AG10803 (cell line): ENCODE measurements at regions not wholly inside any gene's neighbourhood (a gene's known extent, or its start where the extent isn't known, plus 50 kb on each side); places are given as distances from the start of the nearest gene placed in this dataset.

Source experiments
- DNase-seq: peaks from one replicate; pipeline ENCODE4 v3.0.0; 2010; ENCODE audit warnings: low read depth
- H3K4me3 ChIP-seq: 2 replicates; pipeline ENCODE4 v1.5.1; 2011; ENCODE audit warnings: mild to moderate bottlenecking, low read length, control low read depth
- CTCF ChIP-seq: conservative IDR thresholded peaks from 2 replicates; pipeline ENCODE4 v1.5.1; 2011; ENCODE audit warnings: mild to moderate bottlenecking, low read length, control low read depth, inconsistent platforms

GRCh38 chr4:116811730-116812129 lies 273.6 kb downstream of the TRAM1L1 start:
- no peak for DNase-seq
- no peak for TF ChIP-seq CTCF

GRCh38 chr4:116796022-116796421 lies 289.4 kb downstream of the TRAM1L1 start:
- TF ChIP-seq CTCF, result no peak
- no peak for DNase-seq
- H3K4me3 ChIP-seq, result no peak overlapping the region

More at GRCh38 chr4:116811730-116812129, 273.6 kb downstream of the TRAM1L1 start:
- no peak overlapping the region for H3K4me3 ChIP-seq

GRCh38 chr4:116788723-116789122 lies 296.7 kb downstream of the TRAM1L1 start:
- DNase-seq, result no peak
- TF ChIP-seq CTCF, result no peak
- no peak overlapping the region for H3K4me3 ChIP-seq

- no peak for DNase-seq
- H3K4me3 ChIP-seq, result no peak overlapping the region
- no peak for TF ChIP-seq CTCF
Measured at GRCh38 chr4:116755051-116755450, 330.3 kb downstream of the TRAM1L1 start.

GRCh38 chr4:116752027-116752426 lies 333.3 kb downstream of the TRAM1L1 start:
- no peak overlapping the region for H3K4me3 ChIP-seq
- TF ChIP-seq CTCF, result no peak

GRCh38 chr4:116736756-116737155 lies 348.6 kb downstream of the TRAM1L1 start:
- no peak for TF ChIP-seq CTCF
- DNase-seq, result no peak
- no peak overlapping the region for H3K4me3 ChIP-seq

More at GRCh38 chr4:116752027-116752426, 333.3 kb downstream of the TRAM1L1 start:
- no peak for DNase-seq

- TF ChIP-seq CTCF, result no peak
- no peak for DNase-seq
- H3K4me3 ChIP-seq, result no peak overlapping the region
Measured at GRCh38 chr4:116734178-116734577, 351.2 kb downstream of the TRAM1L1 start.
